ENCODE measurements at regions not wholly inside any gene's neighbourhood (a gene's known extent, or its start where the extent isn't known, plus 50 kb on each side); places are given as distances from the start of the nearest gene placed in this dataset.

- Histone ChIP-seq H3K4me1 (ENCODE audit: insufficient read depth, low read length, poor library complexity, severe bottlenecking) (peaks cover 24% of the 10 kb centered on the region), H3K9me3 (ENCODE audit: insufficient read depth, low read depth, low read length) (no peaks in the 10 kb centered on the region), H3K79me2 (ENCODE audit: insufficient read depth, low read length) (no peaks in the 10 kb centered on the region), H3K9ac (ENCODE audit: low read depth, low read length, poor library complexity, severe bottlenecking) (no peak overlapping the region), H3K4me2 (ENCODE audit: low read depth, low read length, poor library complexity, severe bottlenecking) (no peak overlapping the region), H2AFZ (ENCODE audit: low read length) (no peak overlapping the region), H3K9me2 (replicated peaks; ENCODE audit: low read depth, low read length) (no peaks in the 10 kb centered on the region), H3F3A (ENCODE audit: low read depth) (peaks cover 7% of the 10 kb centered on the region; the same call in 1 of the 2 replicates), H4K20me1 (ENCODE audit: insufficient read depth, low read length, poor library complexity, severe bottlenecking) (no peaks in the 10 kb centered on the region), H3K27me3 (ENCODE audit: insufficient read depth, low read length, poor library complexity, severe bottlenecking) (no peaks in the 10 kb centered on the region), H3K36me3 (ENCODE audit: insufficient read depth, low read length) (no peaks in the 10 kb centered on the region), H3K4me3 (ENCODE audit: low read length, poor library complexity, severe bottlenecking) (no peak overlapping the region)
- TF ChIP-seq CTCF (conservative IDR thresholded peaks at IDR 0.05; ENCODE audit: low read length): no peak
- TF ChIP-seq EZH2phosphoT487 (IDR thresholded peaks at IDR 0.05; ENCODE audit: borderline replicate concordance): no peak
Observed at GRCh38 chr3:106209482-106209881, 340.7 kb upstream of the CBLB start.

- no peak for TF ChIP-seq CTCF (conservative IDR thresholded peaks at IDR 0.05; ENCODE audit: low read length)
- TF ChIP-seq EZH2phosphoT487 (IDR thresholded peaks at IDR 0.05; ENCODE audit: borderline replicate concordance): no peak
- H3K79me2 ChIP-seq (ENCODE audit: insufficient read depth, low read length): no peaks in the 10 kb centered on the region
Observed at GRCh38 chr3:106210923-106211322, 342.1 kb upstream of the CBLB start.

GRCh38 chr3:106212665-106213222, 343.9 kb upstream of the CBLB start:
- TF ChIP-seq CTCF (conservative IDR thresholded peaks at IDR 0.05; ENCODE audit: low read length): no peak
- Histone ChIP-seq H3K9me2 (replicated peaks; ENCODE audit: low read depth, low read length) (no peaks in the 10 kb centered on the region), H4K20me1 (ENCODE audit: insufficient read depth, low read length, poor library complexity, severe bottlenecking) (no peaks in the 10 kb centered on the region), H3K4me2 (ENCODE audit: low read depth, low read length, poor library complexity, severe bottlenecking) (no peak overlapping the region), H3F3A (ENCODE audit: low read depth) (no peaks in the 10 kb centered on the region), H3K9ac (ENCODE audit: low read depth, low read length, poor library complexity, severe bottlenecking) (no peak overlapping the region), H3K4me1 (ENCODE audit: insufficient read depth, low read length, poor library complexity, severe bottlenecking) (peaks cover 6% of the 10 kb centered on the region), H3K9me3 (ENCODE audit: insufficient read depth, low read depth, low read length) (no peaks in the 10 kb centered on the region), H3K4me3 (ENCODE audit: low read length, poor library complexity, severe bottlenecking) (no peak overlapping the region), H3K79me2 (ENCODE audit: insufficient read depth, low read length) (no peaks in the 10 kb centered on the region), H2AFZ (ENCODE audit: low read length) (no peak overlapping the region), H3K36me3 (ENCODE audit: insufficient read depth, low read length) (no peaks in the 10 kb centered on the region), H3K27me3 (ENCODE audit: insufficient read depth, low read length, poor library complexity, severe bottlenecking) (no peaks in the 10 kb centered on the region)

More at GRCh38 chr3:106210923-106211322, 342.1 kb upstream of the CBLB start:
- Histone ChIP-seq H3K4me1 (ENCODE audit: insufficient read depth, low read length, poor library complexity, severe bottlenecking) (peaks cover 19% of the 10 kb centered on the region), H3K9me3 (ENCODE audit: insufficient read depth, low read depth, low read length) (no peaks in the 10 kb centered on the region), H2AFZ (ENCODE audit: low read length) (no peak overlapping the region), H3K27me3 (ENCODE audit: insufficient read depth, low read length, poor library complexity, severe bottlenecking) (no peaks in the 10 kb centered on the region), H3K4me3 (ENCODE audit: low read length, poor library complexity, severe bottlenecking) (no peak overlapping the region), H3K4me2 (ENCODE audit: low read depth, low read length, poor library complexity, severe bottlenecking) (no peak overlapping the region), H3K9ac (ENCODE audit: low read depth, low read length, poor library complexity, severe bottlenecking) (no peak overlapping the region), H3K36me3 (ENCODE audit: insufficient read depth, low read length) (no peaks in the 10 kb centered on the region), H3K9me2 (replicated peaks; ENCODE audit: low read depth, low read length) (no peaks in the 10 kb centered on the region), H3F3A (ENCODE audit: low read depth) (peaks cover 7% of the 10 kb centered on the region; the same call in 1 of the 2 replicates), H4K20me1 (ENCODE audit: insufficient read depth, low read length, poor library complexity, severe bottlenecking) (no peaks in the 10 kb centered on the region)
